HUDEP-2 (cell line): ENCODE measurements at regions not wholly inside any gene's neighbourhood (a gene's known extent, or its start where the extent isn't known, plus 50 kb on each side); places are given as distances from the start of the nearest gene placed in this dataset.

Experiments
- DNase-seq, 76 experiments: peaks; one replicate each; lab custom pipeline; 2025; ENCODE audit not compliant: unreplicated experiment in 76 of 76; lab: John Stamatoyannopoulos, UW

GRCh38 chr18:67633939-67634338, 117.4 kb upstream of the DSEL start:
- no peak for DNase-seq

- DNase-seq: no peak
These were observed 105.4 kb upstream of the DSEL start for GRCh38 chr18:67621906-67622305.

- no peak for DNase-seq
These were observed 104.7 kb upstream of the DSEL start for GRCh38 chr18:67621049-67621713.

GRCh38 chr18:67618061-67618460, 101.5 kb upstream of the DSEL start:
- no peak for DNase-seq

GRCh38 chr18:67615876-67616275, 99.4 kb upstream of the DSEL start:
- DNase-seq: no peak

- DNase-seq: no peak
These were observed 97.2 kb upstream of the DSEL start for GRCh38 chr18:67613731-67614130.

GRCh38 chr18:67612281-67612680, 95.8 kb upstream of the DSEL start:
- DNase-seq: no peak

GRCh38 chr18:67608615-67609273, 92.2 kb upstream of the DSEL start:
- no peak for DNase-seq

GRCh38 chr18:67608191-67608590, 91.7 kb upstream of the DSEL start:
- DNase-seq: no peak

- DNase-seq: no peak
These were observed 84.0 kb upstream of the DSEL start for GRCh38 chr18:67600181-67601180.

- DNase-seq: no peak
These were observed 82.8 kb upstream of the DSEL start for GRCh38 chr18:67599277-67599676.

- DNase-seq: no peak
These were observed 81.2 kb upstream of the DSEL start for GRCh38 chr18:67597759-67598158.

GRCh38 chr18:67596003-67596402, 79.5 kb upstream of the DSEL start:
- DNase-seq: no peak

- no peak for DNase-seq
These were observed 74.1 kb upstream of the DSEL start for GRCh38 chr18:67590571-67591141.

GRCh38 chr18:67589325-67589724, 72.8 kb upstream of the DSEL start:
- DNase-seq: no peak

- DNase-seq: no peak
These were observed 69.6 kb upstream of the DSEL start for GRCh38 chr18:67586101-67586500.

- DNase-seq: no peak
These were observed 67.1 kb upstream of the DSEL start for GRCh38 chr18:67583621-67584020.

GRCh38 chr18:67582488-67582887, 66.0 kb upstream of the DSEL start:
- DNase-seq: no peak

- no peak for DNase-seq
These were observed 64.7 kb upstream of the DSEL start for GRCh38 chr18:67581178-67581577.

- DNase-seq: no peak
These were observed 60.9 kb upstream of the DSEL start for GRCh38 chr18:67577386-67577785.

GRCh38 chr18:67574749-67575148, 58.2 kb upstream of the DSEL start:
- no peak for DNase-seq
